Coronary artery (tissue), 2 donors: ENCODE measurements at regions not wholly inside any gene's neighbourhood (a gene's known extent, or its start where the extent isn't known, plus 50 kb on each side); places are given as distances from the start of the nearest gene placed in this dataset.

Experiments used
- DNase-seq: peaks from one replicate; pipeline ENCODE4 v3.0.0-alpha.2; 2017; ENCODE audit warnings: low spot score
- H3K27ac ChIP-seq, 2 donors: fragments of 200-600 bp; sonication (generic); one replicate each; pipeline ENCODE4 v1.5.1; 2016 to 2019
- H3K4me3 ChIP-seq: fragments of 200-600 bp; sonication (generic); 2 replicates; pipeline ENCODE4 v1.5.1; 2016; ENCODE audit warnings: mild to moderate bottlenecking, moderate library complexity
- CTCF ChIP-seq: fragments of 200-600 bp; sonication (generic); IDR thresholded peaks from one replicate; pipeline ENCODE4 v1.5.1; 2019; ENCODE audit warnings: antibody characterized with exemption

- TF ChIP-seq CTCF: no peak
- DNase-seq: no peak
- Histone ChIP-seq H3K27ac (no peak overlapping the region), H3K4me3 (no peak overlapping the region)
These were observed 167.0 kb upstream of the DPH6 start for GRCh38 chr15:35712956-35713355.

- Histone ChIP-seq H3K4me3 (no peak overlapping the region), H3K27ac (no peak overlapping the region)
- TF ChIP-seq CTCF: no peak
- DNase-seq: no peak
These were observed 167.8 kb upstream of the DPH6 start for GRCh38 chr15:35713733-35714132.

- TF ChIP-seq CTCF: no peak
- no peak for DNase-seq
- H3K27ac ChIP-seq: no peak overlapping the region
- H3K4me3 ChIP-seq: no peak overlapping the region
These were observed 171.8 kb upstream of the DPH6 start for GRCh38 chr15:35717721-35718120.

- H3K4me3 ChIP-seq: no peak overlapping the region
- no peak overlapping the region for H3K27ac ChIP-seq
- no peak for DNase-seq
- TF ChIP-seq CTCF: no peak
These were observed 174.1 kb upstream of the DPH6 start for GRCh38 chr15:35720019-35720418.

- no peak for DNase-seq
- no peak overlapping the region for H3K4me3 ChIP-seq
- no peak for TF ChIP-seq CTCF
- H3K27ac ChIP-seq: no peak overlapping the region
These were observed 175.0 kb upstream of the DPH6 start for GRCh38 chr15:35720984-35721383.

GRCh38 chr15:35721751-35722150 is 175.8 kb upstream of the DPH6 start:
- TF ChIP-seq CTCF: no peak
- no peak for DNase-seq
- Histone ChIP-seq H3K27ac (no peak overlapping the region), H3K4me3 (no peak overlapping the region)

- no peak for TF ChIP-seq CTCF
- DNase-seq: no peak
These were observed 176.5 kb upstream of the DPH6 start for GRCh38 chr15:35722501-35722900.

More at GRCh38 chr15:35722501-35722900, 176.5 kb upstream of the DPH6 start:
- Histone ChIP-seq H3K4me3 (no peak overlapping the region), H3K27ac (no peak overlapping the region)
